ENCODE measurements at regions not wholly inside any gene's neighbourhood (a gene's known extent, or its start where the extent isn't known, plus 50 kb on each side); places are given as distances from the start of the nearest gene placed in this dataset.

- TF ChIP-seq, protein P1, sequence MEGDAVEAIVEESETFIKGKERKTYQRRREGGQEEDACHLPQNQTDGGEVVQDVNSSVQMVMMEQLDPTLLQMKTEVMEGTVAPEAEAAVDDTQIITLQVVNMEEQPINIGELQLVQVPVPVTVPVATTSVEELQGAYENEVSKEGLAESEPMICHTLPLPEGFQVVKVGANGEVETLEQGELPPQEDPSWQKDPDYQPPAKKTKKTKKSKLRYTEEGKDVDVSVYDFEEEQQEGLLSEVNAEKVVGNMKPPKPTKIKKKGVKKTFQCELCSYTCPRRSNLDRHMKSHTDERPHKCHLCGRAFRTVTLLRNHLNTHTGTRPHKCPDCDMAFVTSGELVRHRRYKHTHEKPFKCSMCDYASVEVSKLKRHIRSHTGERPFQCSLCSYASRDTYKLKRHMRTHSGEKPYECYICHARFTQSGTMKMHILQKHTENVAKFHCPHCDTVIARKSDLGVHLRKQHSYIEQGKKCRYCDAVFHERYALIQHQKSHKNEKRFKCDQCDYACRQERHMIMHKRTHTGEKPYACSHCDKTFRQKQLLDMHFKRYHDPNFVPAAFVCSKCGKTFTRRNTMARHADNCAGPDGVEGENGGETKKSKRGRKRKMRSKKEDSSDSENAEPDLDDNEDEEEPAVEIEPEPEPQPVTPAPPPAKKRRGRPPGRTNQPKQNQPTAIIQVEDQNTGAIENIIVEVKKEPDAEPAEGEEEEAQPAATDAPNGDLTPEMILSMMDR (IDR thresholded peaks at IDR 0.05), result no peak
- TF ChIP-seq EP300 (IDR thresholded peaks at IDR 0.05), result no peak
These were observed 456.6 kb upstream of the UBE2E3 start for GRCh38 chr2:180523621-180524340.
